IMR-90 (cell line): ENCODE measurements at regions not wholly inside any gene's neighbourhood (a gene's known extent, or its start where the extent isn't known, plus 50 kb on each side); places are given as distances from the start of the nearest gene placed in this dataset.

ENCODE experiments used
- ATAC-seq: fragments of 200-7000 bp; cut with Tn5 transposase; 2 replicates; pipeline ENCODE4 v1.9.1; 2020; ENCODE audit warnings: low read depth, mild to moderate bottlenecking, moderate library complexity
- BruUV-seq: library from RNA; stranded (reverse); fragments of 400-500 nt; replicated peaks from 2 replicates; lab custom pipeline; 2021; lab: Mats Ljungman, UMichigan
- CTCF ChIA-PET: fragments of 300-600 bp; formaldehyde crosslinking; extraction: SDS; loops from one replicate; lab custom pipeline; 2021; ENCODE audit warnings: antibody characterized with exemption; lab: Yijun Ruan, JAX
- POLR2A ChIA-PET: fragments of 300-600 bp; sonication (Branson Sonifier 250); formaldehyde crosslinking; loops from one replicate; lab custom pipeline; 2022; ENCODE audit warnings: antibody characterized with exemption; ENCODE audit not compliant: unreplicated experiment; lab: Charles Lee
- DNase-seq: peaks from one replicate; pipeline ENCODE4 v3.0.0; 2013
- H2AFZ ChIP-seq: replicated peaks from 2 replicates; pipeline ENCODE3; 2013; ENCODE audit warnings: low read length, mild to moderate bottlenecking; ENCODE audit not compliant: poor library complexity
- H2AK5ac ChIP-seq: 2 replicates; pipeline ENCODE4 v1.6.1; 2013; ENCODE audit warnings: low read depth, low read length, inconsistent platforms
- H2AK9ac ChIP-seq: replicated peaks from 2 replicates; pipeline ENCODE3; 2013; ENCODE audit warnings: mild to moderate bottlenecking, low read depth, low read length, moderate library complexity; ENCODE audit not compliant: poor library complexity
- H2BK120ac ChIP-seq: 2 replicates; pipeline ENCODE4 v1.6.1; 2013; ENCODE audit warnings: low read depth, low read length, inconsistent platforms
- H2BK15ac ChIP-seq: 3 replicates; pipeline ENCODE4 v1.6.1; 2013; ENCODE audit warnings: low read depth, low read length, inconsistent platforms
- H2BK20ac ChIP-seq: 2 replicates; pipeline ENCODE4 v1.6.1; 2013; ENCODE audit warnings: low read depth, mild to moderate bottlenecking, inconsistent platforms, low read length, moderate library complexity
- H2BK5ac ChIP-seq: 2 replicates; pipeline ENCODE4 v1.6.1; 2013; ENCODE audit warnings: mild to moderate bottlenecking, low read depth, low read length, inconsistent platforms; ENCODE audit not compliant: poor library complexity, severe bottlenecking
- H3K14ac ChIP-seq: replicated peaks from 2 replicates; pipeline ENCODE4 v1.6.1; 2013; ENCODE audit warnings: low read depth, low read length, inconsistent platforms
- H3K18ac ChIP-seq: 2 replicates; pipeline ENCODE4 v1.6.1; 2013; ENCODE audit warnings: low read depth, low read length, control low read depth
- H3K23ac ChIP-seq: 2 replicates; pipeline ENCODE4 v1.6.1; 2013; ENCODE audit warnings: low read depth, low read length, inconsistent platforms
- H3K27ac ChIP-seq: 2 replicates; pipeline ENCODE4 v1.5.1; 2013; ENCODE audit warnings: mild to moderate bottlenecking, control low read depth, low read length; ENCODE audit not compliant: insufficient read depth
- H3K27me3 ChIP-seq: 2 replicates; pipeline ENCODE4 v1.6.1; 2013; ENCODE audit warnings: low read length; ENCODE audit not compliant: control insufficient read depth, insufficient read depth
- H3K36me3 ChIP-seq: 2 replicates; pipeline ENCODE4 v1.6.1; 2013; ENCODE audit warnings: low read length, mixed read lengths; ENCODE audit not compliant: control insufficient read depth, insufficient read depth
- H3K4ac ChIP-seq: 2 replicates; pipeline ENCODE4 v1.6.1; 2013; ENCODE audit warnings: low read depth, low read length, inconsistent platforms
- H3K4me1 ChIP-seq: 2 replicates; pipeline ENCODE4 v1.6.1; 2013; ENCODE audit warnings: low read length, mixed read lengths; ENCODE audit not compliant: control insufficient read depth, insufficient read depth
- H3K4me2 ChIP-seq: 2 replicates; pipeline ENCODE4 v1.6.1; 2013; ENCODE audit warnings: low read depth, mild to moderate bottlenecking, control low read depth, low read length, moderate library complexity
- H3K4me3 ChIP-seq: 2 replicates; pipeline ENCODE4 v1.5.1; 2013; ENCODE audit warnings: low read depth, mild to moderate bottlenecking, control low read depth, low read length, moderate library complexity; ENCODE audit not compliant: insufficient read depth
- H3K56ac ChIP-seq: 2 replicates; pipeline ENCODE4 v1.6.1; 2013; ENCODE audit warnings: low read length, inconsistent platforms; ENCODE audit not compliant: insufficient read depth; ENCODE audit errors: extremely low read depth
- H3K79me1 ChIP-seq, 2 experiments: 2 replicates each; pipeline ENCODE4 v1.6.1; 2013; ENCODE audit warnings: low read length in 2 of 2, inconsistent platforms in 1 of 2, low read depth in 1 of 2
- H3K9ac ChIP-seq: 2 replicates; pipeline ENCODE4 v1.6.1; 2013; ENCODE audit warnings: low read depth, low read length, control low read depth
- H3K9me1 ChIP-seq: 2 replicates; pipeline ENCODE4 v1.6.1; 2013; ENCODE audit warnings: low read length, inconsistent platforms; ENCODE audit not compliant: insufficient read depth
- H3K9me3 ChIP-seq: 2 replicates; pipeline ENCODE4 v1.6.1; 2013; ENCODE audit warnings: low read length; ENCODE audit not compliant: control insufficient read depth, insufficient read depth
- H4K20me1 ChIP-seq: 2 replicates; pipeline ENCODE4 v1.6.1; 2013; ENCODE audit warnings: low read length, inconsistent platforms; ENCODE audit not compliant: insufficient read depth
- H4K5ac ChIP-seq: 2 replicates; pipeline ENCODE4 v1.6.1; 2013; ENCODE audit warnings: mild to moderate bottlenecking, low read depth, low read length, control low read depth
- H4K8ac ChIP-seq, 2 experiments: 2 replicates each; pipeline ENCODE4 v1.6.1; 2013; ENCODE audit warnings: low read depth in 2 of 2, low read length in 2 of 2, control low read depth in 1 of 2, inconsistent platforms in 1 of 2
- H4K91ac ChIP-seq: 2 replicates; pipeline ENCODE4 v1.6.1; 2013; ENCODE audit warnings: low read depth, low read length, inconsistent platforms; ENCODE audit not compliant: insufficient read depth
- CEBPB ChIP-seq: IDR thresholded peaks from 2 replicates; pipeline ENCODE4 v1.6.1; 2012; ENCODE audit warnings: low read depth, low read length, improper control_type of control experiment
- CHD1 ChIP-seq: IDR thresholded peaks from 2 replicates; pipeline ENCODE4 v1.6.1; 2012; ENCODE audit warnings: low read depth, low read length, improper control_type of control experiment
- CTCF ChIP-seq: conservative IDR thresholded peaks from 2 replicates; pipeline ENCODE4 v1.5.1; 2012; ENCODE audit warnings: mild to moderate bottlenecking, low read depth, low read length, improper control_type of control experiment
- FOS ChIP-seq: fragments of 150-350 bp; IDR thresholded peaks from 2 replicates; pipeline ENCODE4 v1.6.1; 2016; ENCODE audit warnings: low read depth, low read length
- MAFK ChIP-seq: IDR thresholded peaks from 2 replicates; pipeline ENCODE4 v1.6.1; 2012; ENCODE audit warnings: low read depth, low read length, improper control_type of control experiment
- MAZ ChIP-seq: IDR thresholded peaks from 2 replicates; pipeline ENCODE4 v1.6.1; 2012; ENCODE audit warnings: low read depth, mild to moderate bottlenecking, low read length, improper control_type of control experiment, moderate library complexity, borderline replicate concordance
- POLR2A ChIP-seq: IDR thresholded peaks from 2 replicates; pipeline ENCODE4 v1.6.1; 2012; ENCODE audit warnings: mild to moderate bottlenecking, low read depth, low read length
- RCOR1 ChIP-seq: IDR thresholded peaks from 2 replicates; pipeline ENCODE4 v1.6.1; 2012; ENCODE audit warnings: mild to moderate bottlenecking, low read length, improper control_type of control experiment; ENCODE audit not compliant: insufficient replicate concordance
- SMC3 ChIP-seq: fragments of 150-350 bp; IDR thresholded peaks from 2 replicates; pipeline ENCODE4 v1.6.1; 2016; ENCODE audit warnings: low read depth, mild to moderate bottlenecking, antibody characterized with exemption, low read length, moderate library complexity
- WGBS, 2 experiments: methylation state at CpG; one replicate each; pipeline versions ENCODE4 v1.1.5 to v1.1.7; 2013; ENCODE audit warnings: missing lambda C conversion rate in 2 of 2; ENCODE audit not compliant: insufficient read length in 1 of 2; ENCODE audit errors: extremely low coverage in 2 of 2; 5-methylcytosine and 5-hydroxymethylcytosine counted together
- dilution Hi-C: fragments of 300-500 bp; cut with HindIII; formaldehyde crosslinking; loops from one replicate; pipeline ENCODE4 v1.14.3; 2018; ENCODE audit warnings: low sequenced_read_pairs; ENCODE audit not compliant: unreplicated experiment
- in situ Hi-C: fragments of 300-500 bp; cut with MboI; formaldehyde crosslinking; loops from 3 replicates; pipeline ENCODE4 v1.14.3; 2019; ENCODE audit warnings: low sequenced_read_pairs, inconsistent platforms, mixed read lengths
- intact Hi-C: fragments of 100-400 bp; cut with micrococcal nuclease; formaldehyde crosslinking; loops from 2 replicates; pipeline ENCODE4 v1.10.0; 2022
- TF ChIP-seq, protein P1 (sequence below): fragments of 150-350 bp; IDR thresholded peaks from 2 replicates; pipeline ENCODE4 v1.6.1; 2017; ENCODE audit warnings: mild to moderate bottlenecking, antibody characterized with exemption, low read length, low read depth

- no peak overlapping the region for H3K56ac ChIP-seq
- no peak overlapping the region for H4K91ac ChIP-seq
- H4K8ac ChIP-seq: no peak overlapping the region
- no peak overlapping the region for H3K27ac ChIP-seq
- ATAC-seq (no peak), DNase-seq (no peak)
- no peak overlapping the region for H2BK120ac ChIP-seq
- no peaks in the 10 kb centered on the region for H3K79me1 ChIP-seq
- POLR2A ChIA-PET: no interaction called here
- WGBS, 2 experiments: 20% methylated on average over 2 of the region's 4 CpGs; no CpG with 5 or more reads in 1 of the 2 experiments
- H3K18ac ChIP-seq: no peak overlapping the region
- no peaks in the 10 kb centered on the region; the same call in 1 of the 2 replicates for H3K27me3 ChIP-seq
- no peaks in the 10 kb centered on the region for H3K4me1 ChIP-seq
- no peak overlapping the region for H3K14ac ChIP-seq
- no peak overlapping the region for H3K4ac ChIP-seq
- no peak overlapping the region for H2AK9ac ChIP-seq
- TF ChIP-seq CTCF: no peak
- no peak for TF ChIP-seq MAFK
- no peak for TF ChIP-seq MAZ
- no peak for TF ChIP-seq RCOR1
- TF ChIP-seq, protein P1, sequence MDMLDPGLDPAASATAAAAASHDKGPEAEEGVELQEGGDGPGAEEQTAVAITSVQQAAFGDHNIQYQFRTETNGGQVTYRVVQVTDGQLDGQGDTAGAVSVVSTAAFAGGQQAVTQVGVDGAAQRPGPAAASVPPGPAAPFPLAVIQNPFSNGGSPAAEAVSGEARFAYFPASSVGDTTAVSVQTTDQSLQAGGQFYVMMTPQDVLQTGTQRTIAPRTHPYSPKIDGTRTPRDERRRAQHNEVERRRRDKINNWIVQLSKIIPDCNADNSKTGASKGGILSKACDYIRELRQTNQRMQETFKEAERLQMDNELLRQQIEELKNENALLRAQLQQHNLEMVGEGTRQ: no peak
- TF ChIP-seq POLR2A: no peak
- no peak for TF ChIP-seq CEBPB
- TF ChIP-seq FOS: no peak
- no peak for TF ChIP-seq SMC3
- TF ChIP-seq CHD1: no peak
- no peaks in the 10 kb centered on the region for H4K20me1 ChIP-seq
- CTCF ChIA-PET: no interaction called here
- H4K5ac ChIP-seq: no peak overlapping the region
- no peak overlapping the region for H3K9ac ChIP-seq
- no peaks in the 10 kb centered on the region for H3K36me3 ChIP-seq
- in situ Hi-C loops: no loop called here
- H2BK5ac ChIP-seq: no peak overlapping the region
- H3K9me1 ChIP-seq: no peaks in the 10 kb centered on the region
- H3K4me2 ChIP-seq: no peak overlapping the region
- H3K4me3 ChIP-seq: no peak overlapping the region
- BruUV-seq: no TSS peak
- H2BK20ac ChIP-seq: no peak overlapping the region
- dilution Hi-C loops: no loop called here
- no peaks in the 10 kb centered on the region for H3K9me3 ChIP-seq
- no peak overlapping the region for H3K23ac ChIP-seq
- intact Hi-C loops: no loop called here
- no peak overlapping the region for H2AK5ac ChIP-seq
- H2AFZ ChIP-seq: no peak overlapping the region
- no peak overlapping the region for H2BK15ac ChIP-seq
Observed at GRCh38 chr20:40276301-40276700, 412.7 kb downstream of the MAFB start.
